ENCODE measurements at regions not wholly inside any gene's neighbourhood (a gene's known extent, or its start where the extent isn't known, plus 50 kb on each side); places are given as distances from the start of the nearest gene placed in this dataset.

- no peak for TF ChIP-seq RAD21 (IDR thresholded peaks at IDR 0.05; ENCODE audit: low read length)
- TF ChIP-seq USF2 (IDR thresholded peaks at IDR 0.05; ENCODE audit: low read depth, low read length): no peak
- no peak for TF ChIP-seq POLR2A (IDR thresholded peaks at IDR 0.05; ENCODE audit: low read depth, low read length)
- TF ChIP-seq ELK1 (IDR thresholded peaks at IDR 0.05; ENCODE audit: borderline replicate concordance, low read depth, low read length): no peak
- TF ChIP-seq CTCF (conservative IDR thresholded peaks at IDR 0.05; ENCODE audit: low read depth, low read length): no peak
- no peak for TF ChIP-seq MAFK (IDR thresholded peaks at IDR 0.05; ENCODE audit: low read depth, low read length)
- no peak for TF ChIP-seq SMC3 (IDR thresholded peaks at IDR 0.05; ENCODE audit: low read depth, low read length)
- TF ChIP-seq RCOR1 (IDR thresholded peaks at IDR 0.05; ENCODE audit: insufficient replicate concordance, low read length): no peak
- no peak for TF ChIP-seq RFX5 (IDR thresholded peaks at IDR 0.05; ENCODE audit: low read depth, low read length)
- TF ChIP-seq FOS (IDR thresholded peaks at IDR 0.05; ENCODE audit: low read depth, low read length): no peak
Measured at GRCh38 chr12:54773593-54773992, 80.7 kb upstream of the MUCL1 start.

Data from IMR-90 (cell line).